Esophagus muscularis mucosa (tissue), 4 donors: ENCODE measurements at regions not wholly inside any gene's neighbourhood (a gene's known extent, or its start where the extent isn't known, plus 50 kb on each side); places are given as distances from the start of the nearest gene placed in this dataset.

Source experiments
- DNase-seq: peaks from one replicate; pipeline ENCODE4 v3.0.0-alpha.2; 2017; ENCODE audit errors: extremely low spot score
- H3K27ac ChIP-seq, 4 donors: fragments of 200-600 bp; sonication (generic); replicated peaks in 1 of 4; 1 replicate in 3 of 4; 2 replicates in 1 of 4; pipeline ENCODE4 v1.5.1; 2016 to 2019; ENCODE audit warnings: mild to moderate bottlenecking in 1 of 4
- H3K27me3 ChIP-seq, 4 donors: fragments of 200-600 bp; sonication (generic); one replicate each; pipeline versions ENCODE4 v1.5.1 to v1.6.0; 2016 to 2019
- H3K36me3 ChIP-seq, 4 donors: fragments of 200-600 bp; sonication (generic); one replicate each; pipeline ENCODE4 v1.5.1; 2016 to 2019
- H3K4me1 ChIP-seq, 4 donors: fragments of 200-600 bp; sonication (generic); one replicate each; pipeline ENCODE4 v1.5.1; 2016 to 2019
- H3K4me3 ChIP-seq, 4 donors: fragments of 200-600 bp; sonication (generic); 1 replicate in 2 of 4; 2 replicates in 2 of 4; pipeline ENCODE4 v1.5.1; 2016 to 2019; ENCODE audit warnings: mild to moderate bottlenecking in 4 of 4, moderate library complexity in 1 of 4
- H3K9me3 ChIP-seq, 4 donors: fragments of 200-600 bp; sonication (generic); 1 replicate in 3 of 4; 2 replicates in 1 of 4; pipeline ENCODE4 v1.5.1; 2016 to 2019
- EP300 ChIP-seq: sonication (generic); formaldehyde crosslinking; IDR thresholded peaks from one replicate; pipeline ENCODE4 v1.6.1; 2017; ENCODE audit warnings: antibody characterized with exemption
- POLR2A ChIP-seq: fragments of 450-650 bp; IDR thresholded peaks from one replicate; pipeline ENCODE4 v1.6.1; 2017; ENCODE audit warnings: antibody characterized with exemption, moderate library complexity, mild to moderate bottlenecking, low read depth
- POLR2AphosphoS5 ChIP-seq, 2 donors: sonication (generic); formaldehyde crosslinking; IDR thresholded peaks; one replicate each; pipeline ENCODE4 v1.6.1; 2017; ENCODE audit warnings: antibody characterized with exemption in 2 of 2
- WGBS: methylation state at CpG from one replicate; pipeline ENCODE4 v1.1.5; 2018; 5-methylcytosine and 5-hydroxymethylcytosine counted together
- intact Hi-C: fragments of 100-400 bp; cut with DNase I; formaldehyde crosslinking; loops from one replicate; pipeline ENCODE4 v1.15.1; 2023
- TF ChIP-seq, protein P1 (sequence below), 3 experiments: fragments of 200-600 bp in 2 of 3; fragments of 450-650 bp in 1 of 3; sonication (generic) in 2 of 3; IDR thresholded peaks; one replicate each; pipeline ENCODE4 v1.5.1; 2017 to 2019; ENCODE audit warnings: antibody characterized with exemption in 3 of 3, mild to moderate bottlenecking in 2 of 3, moderate library complexity in 1 of 3

DNA sequence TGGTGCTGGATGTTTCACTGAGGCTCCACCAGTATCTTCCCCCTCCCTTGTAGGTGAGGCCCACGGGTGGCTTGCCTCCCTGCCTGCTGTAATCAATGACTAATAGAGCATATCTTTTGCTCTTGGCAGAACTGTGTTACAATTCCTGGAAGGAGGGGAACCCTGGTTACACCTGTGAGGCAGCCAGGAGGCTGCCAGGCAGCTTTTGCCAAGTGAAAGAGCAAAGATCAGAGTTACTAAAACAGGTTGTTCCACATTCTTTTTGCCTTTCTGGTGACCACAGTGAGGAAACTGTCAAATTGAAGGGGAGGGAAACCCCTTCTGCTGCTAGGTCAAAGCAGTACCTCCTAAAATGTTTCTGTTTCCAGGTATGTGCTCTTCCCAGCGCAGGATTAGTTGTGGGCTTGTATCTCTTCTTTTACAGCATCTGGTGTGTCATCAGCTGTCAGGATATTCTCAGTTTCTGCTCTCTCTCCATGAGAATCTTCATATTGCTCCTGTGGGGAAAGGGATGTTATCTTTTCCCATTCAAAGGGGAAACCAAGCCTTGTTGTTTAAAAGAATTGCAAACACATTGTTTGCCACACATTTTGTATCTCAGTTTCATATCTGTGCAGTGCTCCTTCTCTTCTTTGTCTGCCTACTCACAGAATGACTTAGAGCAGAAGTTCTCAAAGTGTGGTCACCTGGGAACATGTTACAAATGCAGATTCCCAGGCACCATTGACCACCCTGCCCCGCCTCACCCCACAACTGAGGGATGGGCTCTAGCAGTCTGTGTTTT, 137.4 kb upstream of the UMPS start:
- no peak for DNase-seq
- H3K27ac ChIP-seq, result no peak overlapping the region
- WGBS, result 80% methylated on average over 3 of the region's 3 CpGs

DNA sequence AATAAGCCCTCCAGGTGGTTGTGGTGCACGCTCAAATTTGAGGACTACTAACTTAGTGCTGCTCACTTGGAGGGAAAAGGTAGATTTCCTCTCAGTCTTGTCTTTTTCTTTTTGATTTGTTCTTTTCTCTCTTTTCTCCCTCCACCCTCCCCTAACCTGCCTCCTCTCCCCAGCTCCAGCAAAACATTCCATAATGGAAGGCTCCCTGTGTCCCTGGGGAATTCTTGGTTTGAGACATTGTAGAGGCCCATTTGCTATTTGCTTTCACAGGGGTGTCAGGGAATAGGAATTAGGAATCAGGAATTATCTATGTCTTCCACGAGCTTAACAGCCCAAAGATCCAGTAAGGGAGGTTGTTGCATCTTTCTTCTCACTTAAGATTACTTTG, 136.8 kb upstream of the UMPS start:
- intact Hi-C loops, result no loop called here
- Histone ChIP-seq H3K36me3 (no peaks in the 10 kb centered on the region), H3K4me3 (no peak overlapping the region), H3K27me3 (no peaks in the 10 kb centered on the region), H3K4me1 (peaks cover 0 to 8% (median 0%) of the 10 kb centered on the region in 4 donors), H3K9me3 (no peaks in the 10 kb centered on the region), H3K27ac (no peak overlapping the region)
- TF ChIP-seq, protein P1, sequence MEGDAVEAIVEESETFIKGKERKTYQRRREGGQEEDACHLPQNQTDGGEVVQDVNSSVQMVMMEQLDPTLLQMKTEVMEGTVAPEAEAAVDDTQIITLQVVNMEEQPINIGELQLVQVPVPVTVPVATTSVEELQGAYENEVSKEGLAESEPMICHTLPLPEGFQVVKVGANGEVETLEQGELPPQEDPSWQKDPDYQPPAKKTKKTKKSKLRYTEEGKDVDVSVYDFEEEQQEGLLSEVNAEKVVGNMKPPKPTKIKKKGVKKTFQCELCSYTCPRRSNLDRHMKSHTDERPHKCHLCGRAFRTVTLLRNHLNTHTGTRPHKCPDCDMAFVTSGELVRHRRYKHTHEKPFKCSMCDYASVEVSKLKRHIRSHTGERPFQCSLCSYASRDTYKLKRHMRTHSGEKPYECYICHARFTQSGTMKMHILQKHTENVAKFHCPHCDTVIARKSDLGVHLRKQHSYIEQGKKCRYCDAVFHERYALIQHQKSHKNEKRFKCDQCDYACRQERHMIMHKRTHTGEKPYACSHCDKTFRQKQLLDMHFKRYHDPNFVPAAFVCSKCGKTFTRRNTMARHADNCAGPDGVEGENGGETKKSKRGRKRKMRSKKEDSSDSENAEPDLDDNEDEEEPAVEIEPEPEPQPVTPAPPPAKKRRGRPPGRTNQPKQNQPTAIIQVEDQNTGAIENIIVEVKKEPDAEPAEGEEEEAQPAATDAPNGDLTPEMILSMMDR (IDR thresholded peaks at IDR 0.05), result no peak
- no peak for TF ChIP-seq POLR2A
- no peak for TF ChIP-seq EP300
- TF ChIP-seq POLR2AphosphoS5 (IDR thresholded peaks at IDR 0.05), result no peak
- 82% methylated on average over 2 of the region's 2 CpGs for WGBS
- no peak for DNase-seq

More for the DNA sequence above, 137.4 kb upstream of the UMPS start:
- Histone ChIP-seq H3K9me3 (no peaks in the 10 kb centered on the region), H3K27me3 (no peaks in the 10 kb centered on the region), H3K4me1 (peaks cover 0 to 6% (median 0%) of the 10 kb centered on the region in 4 donors), H3K4me3 (no peak overlapping the region), H3K36me3 (no peaks in the 10 kb centered on the region)
- intact Hi-C loops, result no loop called here
- no peak for TF ChIP-seq POLR2AphosphoS5 (IDR thresholded peaks at IDR 0.05)
- TF ChIP-seq, protein P1 (IDR thresholded peaks at IDR 0.05), result no peak
- no peak for TF ChIP-seq EP300
- TF ChIP-seq POLR2A, result no peak

- Histone ChIP-seq H3K27ac (no peak overlapping the region), H3K36me3 (no peaks in the 10 kb centered on the region), H3K9me3 (no peaks in the 10 kb centered on the region), H3K27me3 (no peaks in the 10 kb centered on the region), H3K4me1 (peaks cover 0 to 15% (median 0%) of the 10 kb centered on the region in 4 donors), H3K4me3 (no peak overlapping the region)
- 93% methylated on average over 1 of the region's 1 CpG for WGBS
- intact Hi-C loops, result no loop called here
- DNase-seq, result no peak
- TF ChIP-seq POLR2A (no peak), POLR2AphosphoS5 (IDR thresholded peaks at IDR 0.05) (no peak), EP300 (no peak)
- TF ChIP-seq, protein P1 (IDR thresholded peaks at IDR 0.05), result no peak
These were observed 135.7 kb upstream of the UMPS start for GRCh38 chr3:124594581-124594980.

- intact Hi-C loops, result no loop called here
- Histone ChIP-seq H3K4me1 (peaks cover 0 to 36% (median 0%) of the 10 kb centered on the region in 4 donors), H3K27ac (no peak overlapping the region), H3K36me3 (no peaks in the 10 kb centered on the region), H3K9me3 (no peaks in the 10 kb centered on the region), H3K4me3 (no peak overlapping the region), H3K27me3 (no peaks in the 10 kb centered on the region)
- WGBS, result 66% methylated on average over 3 of the region's 3 CpGs
- DNase-seq, result no peak
- TF ChIP-seq POLR2A, result no peak
- no peak for TF ChIP-seq EP300
- TF ChIP-seq, protein P1 (IDR thresholded peaks at IDR 0.05), result no peak
- no peak for TF ChIP-seq POLR2AphosphoS5 (IDR thresholded peaks at IDR 0.05)
These were observed 133.0 kb upstream of the UMPS start for GRCh38 chr3:124597273-124597672.

DNA sequence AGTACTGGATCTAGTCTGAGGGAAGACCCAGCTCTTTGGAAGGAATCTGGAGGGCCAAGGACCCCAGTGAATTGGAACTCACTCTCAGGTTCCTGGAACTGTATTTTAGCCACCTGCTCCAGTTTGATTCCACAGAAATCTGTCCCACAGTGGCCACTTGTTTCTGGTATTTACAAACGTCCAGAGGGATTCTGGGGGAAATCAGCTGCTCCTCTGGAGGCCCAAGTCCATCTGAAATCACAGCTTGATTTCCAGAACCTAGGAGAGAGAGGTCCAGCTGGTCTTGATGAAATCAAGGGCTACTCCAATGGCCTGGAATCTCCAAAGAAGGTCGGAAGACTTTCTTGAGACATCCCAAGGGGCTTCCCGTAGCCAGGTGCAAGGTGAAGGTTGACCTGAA, 132.3 kb upstream of the UMPS start:
- no peak for TF ChIP-seq EP300
- no peak for TF ChIP-seq POLR2A
- no peak for TF ChIP-seq POLR2AphosphoS5 (IDR thresholded peaks at IDR 0.05)
- TF ChIP-seq, protein P1 (IDR thresholded peaks at IDR 0.05), result no peak
- no peak overlapping the region for H3K27ac ChIP-seq
- H3K27me3 ChIP-seq, result no peaks in the 10 kb centered on the region
- 100% methylated on average over 2 of the region's 3 CpGs for WGBS
- no peaks in the 10 kb centered on the region for H3K36me3 ChIP-seq
- intact Hi-C loops, result no loop called here
- no peaks in the 10 kb centered on the region for H3K9me3 ChIP-seq
- no peak overlapping the region for H3K4me3 ChIP-seq
- peaks cover 0 to 33% (median 0%) of the 10 kb centered on the region in 4 donors for H3K4me1 ChIP-seq
- DNase-seq, result no peak
